H1 (cell line): ENCODE measurements at regions not wholly inside any gene's neighbourhood (a gene's known extent, or its start where the extent isn't known, plus 50 kb on each side); places are given as distances from the start of the nearest gene placed in this dataset.

ENCODE experiments used
- CTCF ChIA-PET: fragments of 300-600 bp; sonication (Branson Sonifier 250); formaldehyde crosslinking; loops from one replicate; lab custom pipeline; 2021; ENCODE audit not compliant: partially characterized antibody; lab: Charles Lee
- POLR2A ChIA-PET: fragments of 300-600 bp; sonication (Branson Sonifier 250); formaldehyde crosslinking; loops from one replicate; lab custom pipeline; 2021; ENCODE audit warnings: inconsistent platforms; ENCODE audit not compliant: partially characterized antibody; lab: Charles Lee
- DNase-seq, 2 experiments: peaks; one replicate each; pipeline versions ENCODE4 v3.0.0 to v3.0.0-alpha.2; 2010 to 2022; ENCODE audit warnings: low spot score in 2 of 2, low read depth in 1 of 2, mixed read lengths in 1 of 2
- FAIRE-seq: peaks from 2 replicates; lab custom pipeline; 2011; peaks lifted over from hg19 to GRCh38; lab: Jason Lieb, UNC
- H2AFZ ChIP-seq: 2 replicates; pipeline ENCODE4 v1.8.1; 2012; ENCODE audit warnings: low read length, inconsistent platforms
- H2AK5ac ChIP-seq: 2 replicates; pipeline ENCODE4 v1.6.1; 2013; ENCODE audit warnings: low read depth, low read length
- H2BK120ac ChIP-seq: replicated peaks from 2 replicates; pipeline ENCODE3; 2013; ENCODE audit warnings: low read depth, low read length, inconsistent platforms
- H2BK12ac ChIP-seq: 2 replicates; pipeline ENCODE4 v1.6.1; 2013; ENCODE audit warnings: low read depth, low read length
- H2BK15ac ChIP-seq: 2 replicates; pipeline ENCODE4 v1.6.1; 2013; ENCODE audit warnings: low read length
- H2BK20ac ChIP-seq: 2 replicates; pipeline ENCODE4 v1.6.1; 2013; ENCODE audit warnings: low read length
- H2BK5ac ChIP-seq: 2 replicates; pipeline ENCODE4 v1.6.1; 2013; ENCODE audit warnings: low read depth, low read length
- H3K14ac ChIP-seq: 2 replicates; pipeline ENCODE4 v1.6.1; 2013; ENCODE audit warnings: inconsistent platforms; ENCODE audit not compliant: insufficient read length
- H3K18ac ChIP-seq: 2 replicates; pipeline ENCODE4 v1.6.1; 2013; ENCODE audit warnings: low read length; ENCODE audit errors: extremely low read depth
- H3K23ac ChIP-seq: 2 replicates; pipeline ENCODE4 v1.6.1; 2013; ENCODE audit warnings: inconsistent platforms; ENCODE audit not compliant: insufficient read length
- H3K23me2 ChIP-seq: 2 replicates; pipeline ENCODE4 v1.6.1; 2013; ENCODE audit warnings: low read depth, low read length
- H3K27ac ChIP-seq: 2 replicates; pipeline ENCODE4 v1.6.1; 2011; ENCODE audit warnings: low read depth, low read length, inconsistent platforms
- H3K27me3 ChIP-seq, 4 experiments: replicated peaks in 1 of 4; 1 replicate in 1 of 4; 2 replicates in 3 of 4; pipeline versions ENCODE4 v1.6.1 to v1.8.1; 2011 to 2013; ENCODE audit warnings: low read length in 3 of 4, mild to moderate bottlenecking in 3 of 4, inconsistent platforms in 2 of 4, mixed read lengths in 2 of 4, moderate library complexity in 1 of 4; ENCODE audit not compliant: control insufficient read depth in 3 of 4, insufficient read depth in 3 of 4; ENCODE audit errors: extremely low read depth in 1 of 4
- H3K36me3 ChIP-seq, 4 experiments: 2 replicates each; pipeline versions ENCODE4 v1.6.1 to v1.8.1; 2011 to 2013; ENCODE audit warnings: mild to moderate bottlenecking in 4 of 4, low read length in 3 of 4, moderate library complexity in 2 of 4, control low read depth in 1 of 4, inconsistent platforms in 1 of 4; ENCODE audit not compliant: insufficient read depth in 4 of 4, control insufficient read depth in 2 of 4
- H3K4ac ChIP-seq: replicated peaks from 2 replicates; pipeline ENCODE3; 2013; ENCODE audit warnings: low read length, low read depth, mixed read lengths, inconsistent platforms; ENCODE audit not compliant: insufficient read length
- H3K4me1 ChIP-seq, 4 experiments: replicated peaks in 1 of 4; 1 replicate in 1 of 4; 2 replicates in 3 of 4; pipeline versions ENCODE4 v1.6.1 to v1.8.1; 2011 to 2013; ENCODE audit warnings: low read length in 3 of 4, inconsistent platforms in 2 of 4, mixed read lengths in 1 of 4; ENCODE audit not compliant: insufficient read depth in 4 of 4, control insufficient read depth in 3 of 4
- H3K4me2 ChIP-seq, 2 experiments: 2 replicates each; pipeline versions ENCODE4 v1.6.1 to v1.8.1; 2011 to 2013; ENCODE audit warnings: low read depth in 2 of 2, low read length in 2 of 2, control low read depth in 1 of 2, inconsistent platforms in 1 of 2, mild to moderate bottlenecking in 1 of 2; ENCODE audit not compliant: insufficient read depth in 1 of 2
- H3K4me3 ChIP-seq, 4 experiments: fragments of 200-600, 300-600 bp in 1 of 4; sonication (generic), shearing (Covaris generic), sonication (Bioruptor Twin) in 1 of 4; 2 replicates each; pipeline versions ENCODE4 v1.5.1 to v1.8.1; 2011 to 2016; ENCODE audit warnings: low read length in 4 of 4, low read depth in 3 of 4, control low read depth in 2 of 4, inconsistent platforms in 2 of 4, mild to moderate bottlenecking in 2 of 4, mixed read lengths in 1 of 4, moderate library complexity in 1 of 4; ENCODE audit not compliant: insufficient read depth in 2 of 4; ENCODE audit errors: extremely low read depth in 1 of 4
- H3K56ac ChIP-seq: replicated peaks from 2 replicates; pipeline ENCODE3; 2013; ENCODE audit warnings: low read depth, mild to moderate bottlenecking, mixed read lengths, low read length, inconsistent platforms; ENCODE audit not compliant: insufficient read length
- H3K79me1 ChIP-seq: 2 replicates; pipeline ENCODE4 v1.6.1; 2013; ENCODE audit warnings: low read depth, low read length, control low read depth
- H3K79me2 ChIP-seq, 2 experiments: 2 replicates each; pipeline versions ENCODE4 v1.6.1 to v1.8.1; 2012 to 2013; ENCODE audit warnings: low read length in 2 of 2, mild to moderate bottlenecking in 2 of 2, inconsistent platforms in 1 of 2; ENCODE audit not compliant: insufficient read depth in 2 of 2, control insufficient read depth in 1 of 2
- H3K9ac ChIP-seq, 4 experiments: replicated peaks in 1 of 4; 1 replicate in 1 of 4; 2 replicates in 3 of 4; pipeline versions ENCODE4 v1.6.1 to v1.8.1; 2011 to 2013; ENCODE audit warnings: low read depth in 3 of 4, low read length in 3 of 4, control low read depth in 2 of 4, mild to moderate bottlenecking in 2 of 4, moderate library complexity in 2 of 4, inconsistent platforms in 1 of 4; ENCODE audit errors: extremely low read depth in 1 of 4
- H3K9me3 ChIP-seq, 2 experiments: 2 replicates each; pipeline versions ENCODE4 v1.6.1 to v1.8.1; 2012 to 2013; ENCODE audit warnings: mild to moderate bottlenecking in 2 of 2, moderate library complexity in 2 of 2, control low read depth in 1 of 2, inconsistent platforms in 1 of 2, low read depth in 1 of 2, low read length in 1 of 2, mixed read lengths in 1 of 2; ENCODE audit not compliant: insufficient read depth in 2 of 2
- H4K20me1 ChIP-seq, 2 experiments: replicated peaks in 1 of 2; 2 replicates each; pipeline versions ENCODE3 to v1.8.1; 2011 to 2013; ENCODE audit warnings: inconsistent platforms in 2 of 2, low read length in 2 of 2, mild to moderate bottlenecking in 1 of 2; ENCODE audit not compliant: insufficient read depth in 2 of 2, control insufficient read depth in 1 of 2
- H4K5ac ChIP-seq: 2 replicates; pipeline ENCODE4 v1.6.1; 2013; ENCODE audit warnings: low read length, low read depth, mixed read lengths, inconsistent platforms; ENCODE audit not compliant: insufficient read length
- H4K8ac ChIP-seq: 2 replicates; pipeline ENCODE4 v1.8.0; 2013; ENCODE audit warnings: mild to moderate bottlenecking, moderate library complexity, low read length, inconsistent platforms; ENCODE audit not compliant: insufficient read depth; ENCODE audit errors: extremely low read depth
- H4K91ac ChIP-seq: replicated peaks from 2 replicates; pipeline ENCODE3; 2013; ENCODE audit warnings: low read length, mixed read lengths, inconsistent platforms; ENCODE audit not compliant: insufficient read length
- BCL11A ChIP-seq, 2 experiments: IDR thresholded peaks; one replicate each; pipeline ENCODE4 v1.6.1; 2011; ENCODE audit warnings: low read depth in 2 of 2, low read length in 2 of 2, mild to moderate bottlenecking in 2 of 2
- BRCA1 ChIP-seq: IDR thresholded peaks from 2 replicates; pipeline ENCODE4 v1.6.1; 2012; ENCODE audit warnings: low read depth, low read length, improper control_type of control experiment
- CBX5 ChIP-seq: fragments of 300-800, 300-1000 bp; sonication (generic); IDR thresholded peaks from 2 replicates; pipeline ENCODE4 v1.7.1; 2016; ENCODE audit warnings: antibody characterized with exemption, low read length, low read depth
- CEBPB ChIP-seq: IDR thresholded peaks from 2 replicates; pipeline ENCODE4 v1.6.1; 2012; ENCODE audit warnings: low read depth, low read length
- CHD2 ChIP-seq: IDR thresholded peaks from 2 replicates; pipeline ENCODE4 v1.6.1; 2012; ENCODE audit warnings: low read length, improper control_type of control experiment
- HDAC2 ChIP-seq, 2 experiments: fragments of 300-600 bp in 1 of 2; sonication (generic) in 1 of 2; IDR thresholded peaks; 2 replicates each; pipeline ENCODE4 v1.6.1; 2011 to 2012; ENCODE audit warnings: low read depth in 2 of 2, low read length in 2 of 2, mild to moderate bottlenecking in 2 of 2, moderate library complexity in 2 of 2, borderline replicate concordance in 1 of 2, inconsistent platforms in 1 of 2
- KDM1A ChIP-seq: fragments of 200-600, 300-600 bp; sonication (generic); IDR thresholded peaks from 2 replicates; pipeline ENCODE4 v1.7.1; 2016; ENCODE audit warnings: mild to moderate bottlenecking, low read length, borderline replicate concordance
- NRF1 ChIP-seq: IDR thresholded peaks from 2 replicates; pipeline ENCODE4 v1.6.1; 2011; ENCODE audit warnings: mild to moderate bottlenecking, low read depth, low read length, improper control_type of control experiment
- RFX5 ChIP-seq: IDR thresholded peaks from 2 replicates; pipeline ENCODE4 v1.6.1; 2011; ENCODE audit warnings: low read depth, low read length, improper control_type of control experiment, borderline replicate concordance
- RNF2 ChIP-seq: fragments of 200-900, 300-1000 bp; sonication (generic); IDR thresholded peaks from 2 replicates; pipeline ENCODE4 v1.7.1; 2016; ENCODE audit warnings: borderline replicate concordance, low read depth, mild to moderate bottlenecking, antibody characterized with exemption, low read length; ENCODE audit not compliant: poor library complexity, severe bottlenecking; ENCODE audit errors: missing control alignments
- SP4 ChIP-seq: IDR thresholded peaks from 2 replicates; pipeline ENCODE4 v1.6.1; 2012; ENCODE audit warnings: low read length, inconsistent platforms
- TAF1 ChIP-seq: IDR thresholded peaks from 2 replicates; pipeline ENCODE4 v1.6.1; 2011; ENCODE audit warnings: mild to moderate bottlenecking, low read depth, low read length
- TAF7 ChIP-seq: optimal IDR thresholded peaks from 2 replicates; pipeline ENCODE3; 2011; ENCODE audit warnings: low read depth, mild to moderate bottlenecking, inconsistent platforms, low read length, moderate library complexity, borderline replicate concordance
- WGBS, 2 experiments: shearing (Covaris generic) in 1 of 2; methylation state at CpG; one replicate each; pipeline versions ENCODE4 v1.1.6 to v1.1.7; 2013 to 2015; ENCODE audit warnings: low lambda C conversion rate in 2 of 2, mixed read lengths in 2 of 2, inconsistent platforms in 1 of 2, low coverage in 1 of 2, missing lambda C conversion rate in 1 of 2; ENCODE audit not compliant: insufficient replicate concordance in 2 of 2, insufficient coverage in 1 of 2, insufficient read length in 1 of 2; ENCODE audit errors: extremely low coverage in 1 of 2, missing lambda C conversion rate in 1 of 2; 5-methylcytosine and 5-hydroxymethylcytosine counted together

DNA sequence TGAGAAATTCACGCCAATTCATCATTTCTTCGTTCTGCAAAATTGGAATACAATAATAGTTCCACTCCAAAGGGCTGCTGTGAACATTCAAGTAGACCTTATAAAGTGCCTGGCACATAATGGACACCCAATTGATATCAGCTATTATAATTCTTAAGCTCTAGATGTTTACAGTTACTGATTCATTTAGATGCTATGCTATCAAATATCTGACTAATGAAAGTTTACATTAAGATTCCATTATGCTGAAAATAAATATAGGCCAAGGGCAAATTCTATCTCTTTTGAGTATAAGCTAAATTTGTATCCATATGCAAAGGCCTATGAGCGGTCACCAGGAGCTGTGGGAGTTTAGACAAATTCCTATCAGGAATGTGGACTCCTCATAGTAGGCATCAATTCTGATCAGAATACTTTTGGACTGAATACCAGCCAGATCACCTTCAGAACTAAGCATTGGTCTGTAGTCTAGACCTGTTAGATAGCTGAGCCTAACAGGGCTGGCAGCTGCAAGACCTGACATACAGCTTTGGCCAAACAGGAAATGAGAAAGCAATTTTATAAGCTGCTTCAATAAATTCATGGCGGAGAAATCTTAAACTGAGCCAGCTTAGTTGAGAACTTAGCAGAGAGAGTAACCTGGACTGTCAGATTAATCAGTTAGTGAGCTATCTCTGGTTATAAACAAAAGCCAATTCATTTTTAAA lies 384.3 kb upstream of the ACTRT1 start:
- no peak overlapping the region for H3K18ac ChIP-seq
- no peak overlapping the region for H4K8ac ChIP-seq
- no peak overlapping the region for H4K91ac ChIP-seq
- no peak overlapping the region for H3K14ac ChIP-seq
- H3K4me1 ChIP-seq, result no peaks in the 10 kb centered on the region
- 93% methylated on average over 4 of the region's 4 CpGs; no CpG with 5 or more reads in 1 of the 2 experiments for WGBS, 2 experiments
- no peak overlapping the region for H2BK12ac ChIP-seq
- H3K79me2 ChIP-seq, result no peaks in the 10 kb centered on the region
- H4K20me1 ChIP-seq, result no peaks in the 10 kb centered on the region
- no peak overlapping the region for H2BK5ac ChIP-seq
- H3K4me3 ChIP-seq, result no peak overlapping the region
- H3K27ac ChIP-seq, result no peak overlapping the region
- H3K4me2 ChIP-seq, result no peak overlapping the region
- ChIA-PET CTCF (no interaction called here), POLR2A (no interaction called here)
- H3K23me2 ChIP-seq, result no peaks in the 10 kb centered on the region
- H2BK15ac ChIP-seq, result no peak overlapping the region
- no peak overlapping the region for H2AK5ac ChIP-seq
- H2BK120ac ChIP-seq, result no peak overlapping the region
- H3K27me3 ChIP-seq, result no peaks in the 10 kb centered on the region
- no peaks in the 10 kb centered on the region for H3K9me3 ChIP-seq
- H3K9ac ChIP-seq, result no peak overlapping the region
- no peak overlapping the region for H4K5ac ChIP-seq
- no peak overlapping the region for H2BK20ac ChIP-seq
- no peak overlapping the region for H2AFZ ChIP-seq
- H3K36me3 ChIP-seq, result no peaks in the 10 kb centered on the region
- DNase-seq, result no peak
- no peak overlapping the region for H3K56ac ChIP-seq
- H3K4ac ChIP-seq, result no peak overlapping the region
- no peak for TF ChIP-seq HDAC2 (IDR thresholded peaks at IDR 0.05; ENCODE audit: borderline replicate concordance in 1 of 2, low read depth in 2 of 2, low read length in 2 of 2)
- TF ChIP-seq RNF2, result no peak
- no peak for TF ChIP-seq CHD2
- TF ChIP-seq KDM1A, result no peak
- no peak for TF ChIP-seq TAF7
- no peak for TF ChIP-seq BCL11A (IDR thresholded peaks at IDR 0.05; ENCODE audit: low read depth in 2 of 2, low read length in 2 of 2)
- TF ChIP-seq CEBPB, result no peak
- TF ChIP-seq BRCA1, result no peak
- no peak for TF ChIP-seq SP4
- TF ChIP-seq NRF1, result no peak
- no peak for TF ChIP-seq TAF1
- no peak for TF ChIP-seq RFX5
- TF ChIP-seq CBX5, result no peak
- TF ChIP-seq, all 59 proteins: peak for 0
- no peak overlapping the region for H3K23ac ChIP-seq
- no peaks in the 10 kb centered on the region for H3K79me1 ChIP-seq
- FAIRE-seq, result no peak
